IMR-90 (cell line): ENCODE measurements at regions not wholly inside any gene's neighbourhood (a gene's known extent, or its start where the extent isn't known, plus 50 kb on each side); places are given as distances from the start of the nearest gene placed in this dataset.

Experiments
- CEBPB ChIP-seq: IDR thresholded peaks from 2 replicates; pipeline ENCODE4 v1.6.1; 2012; ENCODE audit warnings: low read depth, low read length, improper control_type of control experiment
- CTCF ChIP-seq: conservative IDR thresholded peaks from 2 replicates; pipeline ENCODE4 v1.5.1; 2012; ENCODE audit warnings: mild to moderate bottlenecking, low read depth, low read length, improper control_type of control experiment
- FOS ChIP-seq: fragments of 150-350 bp; IDR thresholded peaks from 2 replicates; pipeline ENCODE4 v1.6.1; 2016; ENCODE audit warnings: low read depth, low read length
- POLR2A ChIP-seq: IDR thresholded peaks from 2 replicates; pipeline ENCODE4 v1.6.1; 2012; ENCODE audit warnings: mild to moderate bottlenecking, low read depth, low read length
- SMC3 ChIP-seq: fragments of 150-350 bp; IDR thresholded peaks from 2 replicates; pipeline ENCODE4 v1.6.1; 2016; ENCODE audit warnings: low read depth, mild to moderate bottlenecking, antibody characterized with exemption, low read length, moderate library complexity

- no peak for TF ChIP-seq CTCF
- TF ChIP-seq POLR2A, result no peak
- peak; percentile 57; the same call in 1 of the 2 replicates for TF ChIP-seq CEBPB
- TF ChIP-seq SMC3, result no peak
- peak; percentile 92 for TF ChIP-seq FOS
Observed at GRCh38 chr5:53406630-53407316, 73.7 kb upstream of the FST start.
